Inferior parietal cortex (tissue), 1 donor: ENCODE measurements at regions not wholly inside any gene's neighbourhood (a gene's known extent, or its start where the extent isn't known, plus 50 kb on each side); places are given as distances from the start of the nearest gene placed in this dataset.

Experiments
- DNase-seq: peaks from one replicate; pipeline ENCODE4 v3.0.0-alpha.2; 2016; ENCODE audit errors: extremely low spot score

- no peak for DNase-seq
Measured at GRCh38 chr21:32216293-32216692, 62.6 kb downstream of the MIS18A start.

GRCh38 chr21:32215306-32215685 is 63.6 kb downstream of the MIS18A start:
- no peak for DNase-seq

GRCh38 chr21:32214654-32215305 is 64.1 kb downstream of the MIS18A start:
- DNase-seq = no peak

GRCh38 chr21:32212116-32212515 is 66.7 kb downstream of the MIS18A start:
- no peak for DNase-seq

- no peak for DNase-seq
Measured at GRCh38 chr21:32211306-32211705, 67.5 kb downstream of the MIS18A start.

- no peak for DNase-seq
Measured at GRCh38 chr21:32209580-32209979, 69.3 kb downstream of the MIS18A start.

GRCh38 chr21:32207406-32207716 is 71.5 kb downstream of the MIS18A start:
- no peak for DNase-seq

- no peak for DNase-seq
Measured at GRCh38 chr21:32206631-32207405, 72.0 kb downstream of the MIS18A start.

- DNase-seq = no peak
Measured at GRCh38 chr21:32203877-32204480, 74.9 kb downstream of the MIS18A start.

- no peak for DNase-seq
Measured at GRCh38 chr21:32200029-32200428, 78.8 kb downstream of the MIS18A start.

GRCh38 chr21:32198384-32198783 is 80.5 kb downstream of the MIS18A start:
- DNase-seq = no peak

GRCh38 chr21:32197896-32198295 is 81.0 kb downstream of the MIS18A start:
- DNase-seq = no peak

- no peak for DNase-seq
Measured at GRCh38 chr21:32196001-32196400, 82.8 kb downstream of the MIS18A start.

GRCh38 chr21:32193098-32193465 is 85.8 kb downstream of the MIS18A start:
- no peak for DNase-seq

- DNase-seq = no peak
Measured at GRCh38 chr21:32192291-32193097, 86.4 kb downstream of the MIS18A start.

GRCh38 chr21:32190493-32191144 is 88.2 kb downstream of the MIS18A start:
- DNase-seq = no peak

GRCh38 chr21:32189688-32190483 is 89.0 kb downstream of the MIS18A start:
- DNase-seq = no peak

GRCh38 chr21:32186804-32187203 is 92.0 kb downstream of the MIS18A start:
- no peak for DNase-seq

- DNase-seq = no peak
Measured at GRCh38 chr21:32185726-32186125, 93.1 kb downstream of the MIS18A start.

GRCh38 chr21:32185103-32185502 is 93.7 kb downstream of the MIS18A start:
- DNase-seq = no peak

GRCh38 chr21:32184485-32184884 is 94.4 kb downstream of the MIS18A start:
- DNase-seq = no peak
